ENCODE measurements at regions not wholly inside any gene's neighbourhood (a gene's known extent, or its start where the extent isn't known, plus 50 kb on each side); places are given as distances from the start of the nearest gene placed in this dataset.

DNA sequence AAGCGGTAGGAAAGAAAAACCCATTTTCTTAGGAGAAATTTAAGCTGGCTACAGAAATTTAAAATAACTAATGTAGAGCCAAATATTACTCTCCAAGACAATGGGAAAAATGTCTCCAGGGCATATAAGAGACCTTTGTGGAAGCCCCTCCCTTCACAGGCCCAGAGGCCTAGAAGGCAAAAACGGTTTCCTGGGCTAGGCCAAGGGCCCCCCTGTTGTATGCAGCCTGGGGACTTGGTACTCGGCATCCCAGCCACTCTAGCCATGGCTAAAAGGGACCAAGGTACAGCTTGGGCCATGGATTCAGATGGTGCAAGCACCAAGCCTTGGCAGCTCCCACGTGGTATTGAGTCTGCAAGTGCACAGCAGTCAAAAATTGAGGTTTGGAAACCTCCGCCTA, 90.1 kb downstream of the CGGBP1 start:
- intact Hi-C loops (cut with DNase I; ENCODE audit: low total_unique reads): no loop called here
- H3K27ac ChIP-seq: peak overlapping the region in 1 of 4 donors; percentile 62
- H3K4me3 ChIP-seq: no peak overlapping the region
- H3K4me1 ChIP-seq: peaks cover 0 to 14% (median 0%) of the 10 kb centered on the region in 4 donors
- no peak for DNase-seq
- 82 to 100% methylated on average over 1 to 5 of the region's 5 CpGs for WGBS, 2 donors (ENCODE audit: low coverage in 1 of 2)
- no peaks in the 10 kb centered on the region for H3K27me3 ChIP-seq
- H3K36me3 ChIP-seq: no peaks in the 10 kb centered on the region
- in situ Hi-C loops (cut with MboI; ENCODE audit: low pct_ligation_motif_present in 1 of 4, low pct_unique_long_range_greater_than_20kb in 1 of 4, low sequenced_read_pairs in 3 of 4): no loop called here
- no peaks in the 10 kb centered on the region for H3K9me3 ChIP-seq
- TF ChIP-seq EP300 (IDR thresholded peaks at IDR 0.05; ENCODE audit: low read depth) (no peak), POLR2A (IDR thresholded peaks at IDR 0.05) (no peak), POLR2AphosphoS5 (IDR thresholded peaks at IDR 0.05) (no peak)
- TF ChIP-seq, protein P1, sequence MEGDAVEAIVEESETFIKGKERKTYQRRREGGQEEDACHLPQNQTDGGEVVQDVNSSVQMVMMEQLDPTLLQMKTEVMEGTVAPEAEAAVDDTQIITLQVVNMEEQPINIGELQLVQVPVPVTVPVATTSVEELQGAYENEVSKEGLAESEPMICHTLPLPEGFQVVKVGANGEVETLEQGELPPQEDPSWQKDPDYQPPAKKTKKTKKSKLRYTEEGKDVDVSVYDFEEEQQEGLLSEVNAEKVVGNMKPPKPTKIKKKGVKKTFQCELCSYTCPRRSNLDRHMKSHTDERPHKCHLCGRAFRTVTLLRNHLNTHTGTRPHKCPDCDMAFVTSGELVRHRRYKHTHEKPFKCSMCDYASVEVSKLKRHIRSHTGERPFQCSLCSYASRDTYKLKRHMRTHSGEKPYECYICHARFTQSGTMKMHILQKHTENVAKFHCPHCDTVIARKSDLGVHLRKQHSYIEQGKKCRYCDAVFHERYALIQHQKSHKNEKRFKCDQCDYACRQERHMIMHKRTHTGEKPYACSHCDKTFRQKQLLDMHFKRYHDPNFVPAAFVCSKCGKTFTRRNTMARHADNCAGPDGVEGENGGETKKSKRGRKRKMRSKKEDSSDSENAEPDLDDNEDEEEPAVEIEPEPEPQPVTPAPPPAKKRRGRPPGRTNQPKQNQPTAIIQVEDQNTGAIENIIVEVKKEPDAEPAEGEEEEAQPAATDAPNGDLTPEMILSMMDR (IDR thresholded peaks at IDR 0.05): no peak

DNA sequence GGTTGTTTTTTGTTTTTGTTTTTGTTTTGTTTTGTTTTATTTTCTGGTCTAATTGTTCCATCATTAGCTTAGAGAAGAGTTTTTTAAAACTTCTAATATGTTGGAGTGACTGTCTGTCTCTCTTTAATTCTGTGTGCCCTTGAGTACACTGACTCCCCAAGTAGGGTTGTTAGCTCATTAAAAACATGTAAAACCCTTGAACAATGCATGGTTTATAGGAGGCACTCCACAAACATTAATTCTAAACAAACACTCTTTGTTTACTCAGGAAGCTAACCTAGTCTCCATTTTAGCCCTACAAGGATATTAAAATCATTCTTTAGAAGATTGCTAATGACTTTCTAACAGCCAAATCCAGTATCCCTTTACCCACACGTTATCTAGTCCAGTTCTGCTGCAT, 100.5 kb downstream of the CGGBP1 start:
- Histone ChIP-seq H3K4me3 (no peak overlapping the region), H3K4me1 (no peaks in the 10 kb centered on the region), H3K27me3 (no peaks in the 10 kb centered on the region), H3K36me3 (no peaks in the 10 kb centered on the region), H3K27ac (no peak overlapping the region), H3K9me3 (no peaks in the 10 kb centered on the region)
- intact Hi-C loops (cut with DNase I; ENCODE audit: low total_unique reads) (no loop called here), in situ Hi-C loops (cut with MboI; ENCODE audit: low pct_ligation_motif_present in 1 of 4, low pct_unique_long_range_greater_than_20kb in 1 of 4, low sequenced_read_pairs in 3 of 4) (no loop called here)
- 9 to 26% methylated on average over 1 of the region's 1 CpG for WGBS, 2 donors (ENCODE audit: low coverage in 1 of 2)
- TF ChIP-seq, protein P1 (IDR thresholded peaks at IDR 0.05): no peak
- TF ChIP-seq POLR2AphosphoS5 (IDR thresholded peaks at IDR 0.05) (no peak), POLR2A (IDR thresholded peaks at IDR 0.05) (no peak), EP300 (IDR thresholded peaks at IDR 0.05; ENCODE audit: low read depth) (no peak)
- DNase-seq: no peak

DNA sequence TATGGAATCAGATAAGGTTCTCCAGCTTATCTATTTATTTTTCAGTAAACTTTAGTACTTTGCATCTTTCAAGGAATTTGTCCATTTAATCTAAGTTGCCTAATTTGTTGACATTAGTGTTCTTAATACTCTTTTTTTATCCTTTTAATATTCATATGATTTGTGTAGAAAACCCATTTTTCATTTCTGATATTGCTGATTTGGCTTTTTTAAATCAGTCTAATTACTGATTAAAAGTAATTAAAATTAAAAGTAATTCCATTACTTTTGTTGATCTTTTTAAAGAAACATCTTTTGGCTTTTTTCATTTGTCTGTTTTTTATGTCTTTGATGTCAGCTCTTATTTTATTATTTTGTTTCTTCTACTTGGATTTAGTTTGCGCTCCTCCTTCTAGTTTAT, 101.2 kb downstream of the CGGBP1 start:
- no peaks in the 10 kb centered on the region for H3K36me3 ChIP-seq
- no peak overlapping the region for H3K4me3 ChIP-seq
- H3K9me3 ChIP-seq: no peaks in the 10 kb centered on the region
- TF ChIP-seq POLR2AphosphoS5 (IDR thresholded peaks at IDR 0.05) (no peak), POLR2A (IDR thresholded peaks at IDR 0.05) (no peak), EP300 (IDR thresholded peaks at IDR 0.05; ENCODE audit: low read depth) (no peak)
- TF ChIP-seq, protein P1 (IDR thresholded peaks at IDR 0.05): no peak
- 83 to 90% methylated on average over 1 of the region's 1 CpG for WGBS, 2 donors (ENCODE audit: low coverage in 1 of 2)
- no peak overlapping the region for H3K27ac ChIP-seq
- in situ Hi-C loops (cut with MboI; ENCODE audit: low pct_ligation_motif_present in 1 of 4, low pct_unique_long_range_greater_than_20kb in 1 of 4, low sequenced_read_pairs in 3 of 4): no loop called here
- H3K4me1 ChIP-seq: no peaks in the 10 kb centered on the region
- intact Hi-C loops (cut with DNase I; ENCODE audit: low total_unique reads): no loop called here
- H3K27me3 ChIP-seq: no peaks in the 10 kb centered on the region
- no peak for DNase-seq

DNA sequence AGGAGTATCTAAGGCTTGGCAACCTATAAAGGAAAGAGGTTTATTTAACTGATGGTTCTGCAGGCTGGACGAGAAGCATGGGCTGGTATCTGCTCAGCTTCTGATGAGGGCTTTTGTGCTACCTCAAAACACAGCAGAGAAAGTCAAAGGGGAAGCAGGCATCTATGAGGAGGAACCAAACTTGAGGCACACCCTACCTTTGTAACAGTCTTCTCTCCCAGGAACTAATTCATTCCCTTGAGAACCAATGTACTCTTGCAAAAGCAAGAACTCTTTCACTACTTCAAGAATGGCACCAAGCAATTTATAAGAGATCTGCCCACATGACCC, 109.0 kb downstream of the CGGBP1 start:
- no peak for TF ChIP-seq POLR2AphosphoS5 (IDR thresholded peaks at IDR 0.05)
- TF ChIP-seq, protein P1 (IDR thresholded peaks at IDR 0.05): no peak
- 50 to 67% methylated on average over 1 of the region's 1 CpG for WGBS, 2 donors (ENCODE audit: low coverage in 1 of 2)
- intact Hi-C loops (cut with DNase I; ENCODE audit: low total_unique reads) (no loop called here), in situ Hi-C loops (cut with MboI; ENCODE audit: low pct_ligation_motif_present in 1 of 4, low pct_unique_long_range_greater_than_20kb in 1 of 4, low sequenced_read_pairs in 3 of 4) (no loop called here)
- no peaks in the 10 kb centered on the region for H3K36me3 ChIP-seq
- no peak for DNase-seq
- H3K4me1 ChIP-seq: no peaks in the 10 kb centered on the region
- no peak overlapping the region for H3K4me3 ChIP-seq
- no peaks in the 10 kb centered on the region for H3K27me3 ChIP-seq
- no peak overlapping the region for H3K27ac ChIP-seq
- H3K9me3 ChIP-seq: no peaks in the 10 kb centered on the region
